ENCODE measurements at regions not wholly inside any gene's neighbourhood (a gene's known extent, or its start where the extent isn't known, plus 50 kb on each side); places are given as distances from the start of the nearest gene placed in this dataset.

- Histone ChIP-seq H3K27me3 (no peaks in the 10 kb centered on the region), H3K4me3 (no peak overlapping the region), H3K9me3 (no peaks in the 10 kb centered on the region), H3K36me3 (no peaks in the 10 kb centered on the region)
- peak; percentile 5 for DNase-seq
Observed at GRCh38 chr12:18922851-18923250, 184.9 kb downstream of the CAPZA3 start.

GRCh38 chr12:18923721-18924120, 185.8 kb downstream of the CAPZA3 start:
- Histone ChIP-seq H3K27me3 (no peaks in the 10 kb centered on the region), H3K9me3 (no peaks in the 10 kb centered on the region), H3K4me3 (no peak overlapping the region), H3K36me3 (no peaks in the 10 kb centered on the region)
- no peak for DNase-seq

GRCh38 chr12:18926188-18926587, 188.3 kb downstream of the CAPZA3 start:
- no peak overlapping the region for H3K4me3 ChIP-seq
- no peaks in the 10 kb centered on the region for H3K36me3 ChIP-seq
- H3K27me3 ChIP-seq, result no peaks in the 10 kb centered on the region
- no peak for DNase-seq
- no peaks in the 10 kb centered on the region for H3K9me3 ChIP-seq

GRCh38 chr12:18932211-18932610, 194.3 kb downstream of the CAPZA3 start:
- no peak for DNase-seq
- H3K4me3 ChIP-seq, result no peak overlapping the region
- no peaks in the 10 kb centered on the region for H3K27me3 ChIP-seq
- no peaks in the 10 kb centered on the region for H3K9me3 ChIP-seq
- H3K36me3 ChIP-seq, result no peaks in the 10 kb centered on the region

- Histone ChIP-seq H3K36me3 (no peaks in the 10 kb centered on the region), H3K4me3 (no peak overlapping the region), H3K27me3 (no peaks in the 10 kb centered on the region), H3K9me3 (no peaks in the 10 kb centered on the region)
- DNase-seq, result no peak
Observed at GRCh38 chr12:18932715-18933114, 194.8 kb downstream of the CAPZA3 start.

- DNase-seq, result no peak
- Histone ChIP-seq H3K27me3 (no peaks in the 10 kb centered on the region), H3K4me3 (no peak overlapping the region), H3K36me3 (no peaks in the 10 kb centered on the region), H3K9me3 (no peaks in the 10 kb centered on the region)
Observed at GRCh38 chr12:18935371-18935965, 194.1 kb upstream of the PLEKHA5 start.

- Histone ChIP-seq H3K36me3 (no peaks in the 10 kb centered on the region), H3K4me3 (no peak overlapping the region), H3K27me3 (no peaks in the 10 kb centered on the region), H3K9me3 (no peaks in the 10 kb centered on the region)
- no peak for DNase-seq
Observed at GRCh38 chr12:18939051-18939450, 190.5 kb upstream of the PLEKHA5 start.

GRCh38 chr12:18942669-18943068, 186.9 kb upstream of the PLEKHA5 start:
- Histone ChIP-seq H3K9me3 (no peaks in the 10 kb centered on the region), H3K4me3 (no peak overlapping the region), H3K36me3 (no peaks in the 10 kb centered on the region), H3K27me3 (no peaks in the 10 kb centered on the region)
- no peak for DNase-seq

- H3K36me3 ChIP-seq, result no peaks in the 10 kb centered on the region
- no peaks in the 10 kb centered on the region for H3K9me3 ChIP-seq
- no peak for DNase-seq
- H3K4me3 ChIP-seq, result no peak overlapping the region
- H3K27me3 ChIP-seq, result no peaks in the 10 kb centered on the region
Observed at GRCh38 chr12:18943200-18943599, 186.3 kb upstream of the PLEKHA5 start.

- Histone ChIP-seq H3K27me3 (no peaks in the 10 kb centered on the region), H3K9me3 (no peaks in the 10 kb centered on the region), H3K36me3 (no peaks in the 10 kb centered on the region), H3K4me3 (no peak overlapping the region)
- no peak for DNase-seq
Observed at GRCh38 chr12:18946106-18946505, 183.4 kb upstream of the PLEKHA5 start.

- no peak overlapping the region for H3K4me3 ChIP-seq
- no peaks in the 10 kb centered on the region for H3K9me3 ChIP-seq
- H3K27me3 ChIP-seq, result no peaks in the 10 kb centered on the region
- no peaks in the 10 kb centered on the region for H3K36me3 ChIP-seq
- DNase-seq, result no peak
Observed at GRCh38 chr12:18951218-18951617, 178.3 kb upstream of the PLEKHA5 start.

GRCh38 chr12:18953505-18953904, 176.0 kb upstream of the PLEKHA5 start:
- Histone ChIP-seq H3K36me3 (no peaks in the 10 kb centered on the region), H3K9me3 (no peaks in the 10 kb centered on the region), H3K27me3 (no peaks in the 10 kb centered on the region), H3K4me3 (no peak overlapping the region)
- no peak for DNase-seq

GRCh38 chr12:18955594-18955993, 173.9 kb upstream of the PLEKHA5 start:
- Histone ChIP-seq H3K4me3 (no peak overlapping the region), H3K9me3 (no peaks in the 10 kb centered on the region), H3K27me3 (no peaks in the 10 kb centered on the region), H3K36me3 (no peaks in the 10 kb centered on the region)
- DNase-seq, result no peak

GRCh38 chr12:18965203-18965602, 164.3 kb upstream of the PLEKHA5 start:
- H3K36me3 ChIP-seq, result no peaks in the 10 kb centered on the region
- no peaks in the 10 kb centered on the region for H3K27me3 ChIP-seq
- H3K4me3 ChIP-seq, result no peak overlapping the region
- DNase-seq, result no peak
- no peaks in the 10 kb centered on the region for H3K9me3 ChIP-seq

GRCh38 chr12:18966954-18967353, 162.6 kb upstream of the PLEKHA5 start:
- Histone ChIP-seq H3K36me3 (no peaks in the 10 kb centered on the region), H3K9me3 (no peaks in the 10 kb centered on the region), H3K27me3 (no peaks in the 10 kb centered on the region), H3K4me3 (no peak overlapping the region)
- no peak for DNase-seq

- Histone ChIP-seq H3K27me3 (no peaks in the 10 kb centered on the region), H3K9me3 (no peaks in the 10 kb centered on the region), H3K4me3 (no peak overlapping the region), H3K36me3 (no peaks in the 10 kb centered on the region)
- no peak for DNase-seq
Observed at GRCh38 chr12:18967814-18968213, 161.7 kb upstream of the PLEKHA5 start.

- no peak for DNase-seq
- Histone ChIP-seq H3K4me3 (no peak overlapping the region), H3K27me3 (no peaks in the 10 kb centered on the region), H3K9me3 (no peaks in the 10 kb centered on the region), H3K36me3 (no peaks in the 10 kb centered on the region)
Observed at GRCh38 chr12:18969512-18969911, 160.0 kb upstream of the PLEKHA5 start.

GRCh38 chr12:18970603-18971002, 158.9 kb upstream of the PLEKHA5 start:
- DNase-seq, result peak; percentile 15
- Histone ChIP-seq H3K27me3 (no peaks in the 10 kb centered on the region), H3K36me3 (no peaks in the 10 kb centered on the region), H3K9me3 (no peaks in the 10 kb centered on the region; the same call in 1 of the 2 replicates), H3K4me3 (no peak overlapping the region)

GRCh38 chr12:18971932-18972331, 157.6 kb upstream of the PLEKHA5 start:
- Histone ChIP-seq H3K9me3 (no peaks in the 10 kb centered on the region; the same call in 1 of the 2 replicates), H3K27me3 (no peaks in the 10 kb centered on the region), H3K4me3 (no peak overlapping the region), H3K36me3 (no peaks in the 10 kb centered on the region)
- DNase-seq, result no peak
